Endodermal cell (in vitro differentiated cells): ENCODE measurements at regions not wholly inside any gene's neighbourhood (a gene's known extent, or its start where the extent isn't known, plus 50 kb on each side); places are given as distances from the start of the nearest gene placed in this dataset.

Source experiments
- DNase-seq: peaks from one replicate; pipeline ENCODE4 v3.0.0-alpha.2; 2017
- H3K27ac ChIP-seq: 2 replicates; pipeline ENCODE4 v1.5.1; 2013; ENCODE audit warnings: mild to moderate bottlenecking, low read depth, low read length, moderate library complexity
- H3K27me3 ChIP-seq: 2 replicates; pipeline ENCODE4 v1.6.1; 2013; ENCODE audit warnings: mild to moderate bottlenecking, low read length, moderate library complexity; ENCODE audit not compliant: insufficient read depth, control insufficient read depth, poor library complexity, severe bottlenecking
- H3K36me3 ChIP-seq: 2 replicates; pipeline ENCODE4 v1.7.0; 2013; ENCODE audit warnings: mild to moderate bottlenecking, low read length, moderate library complexity; ENCODE audit not compliant: control insufficient read depth, insufficient read depth
- H3K4me1 ChIP-seq: one replicate; pipeline ENCODE4 v1.7.0; 2013; ENCODE audit warnings: low read length; ENCODE audit not compliant: control insufficient read depth, insufficient read depth
- H3K4me3 ChIP-seq: 2 replicates; pipeline ENCODE4 v1.5.1; 2013; ENCODE audit warnings: mild to moderate bottlenecking, low read length, moderate library complexity
- H3K9ac ChIP-seq: 2 replicates; pipeline ENCODE4 v1.6.1; 2013; ENCODE audit warnings: mild to moderate bottlenecking, low read length, moderate library complexity; ENCODE audit not compliant: poor library complexity, severe bottlenecking; ENCODE audit errors: extremely low read depth
- H3K9me3 ChIP-seq: 2 replicates; pipeline ENCODE4 v1.6.1; 2013; ENCODE audit warnings: mild to moderate bottlenecking, low read length, moderate library complexity; ENCODE audit not compliant: control insufficient read depth
- H3K27ac Mint-ChIP-seq: 2 replicates; pipeline ENCODE4 v1.8.0; 2020; ENCODE audit warnings: mixed read lengths
- H3K27me3 Mint-ChIP-seq: 2 replicates; pipeline ENCODE4 v1.8.0; 2021; ENCODE audit warnings: mild to moderate bottlenecking, mixed read lengths; ENCODE audit not compliant: insufficient read depth
- H3K36me3 Mint-ChIP-seq: 2 replicates; pipeline ENCODE4 v1.8.0; 2020; ENCODE audit warnings: low read depth, mixed read lengths
- H3K4me1 Mint-ChIP-seq: 2 replicates; pipeline ENCODE4 v1.8.0; 2020; ENCODE audit warnings: mixed read lengths
- H3K4me3 Mint-ChIP-seq: 2 replicates; pipeline ENCODE4 v1.8.0; 2020; ENCODE audit warnings: mild to moderate bottlenecking, moderate library complexity, mixed read lengths
- H3K9me3 Mint-ChIP-seq: 2 replicates; pipeline ENCODE4 v1.8.0; 2020; ENCODE audit warnings: mild to moderate bottlenecking, mixed read lengths
- WGBS, 2 experiments: methylation state at CpG; one replicate each; pipeline versions ENCODE4 v1.1.5 to v1.1.7; 2013; ENCODE audit warnings: missing lambda C conversion rate in 2 of 2, mixed read lengths in 1 of 2; ENCODE audit not compliant: insufficient coverage in 1 of 2, insufficient read length in 1 of 2; 5-methylcytosine and 5-hydroxymethylcytosine counted together
- TF ChIP-seq, protein P1 (sequence below): fragments of 200-600 bp; sonication (generic); conservative IDR thresholded peaks from 2 replicates; pipeline ENCODE4 v1.5.0; 2021; ENCODE audit warnings: antibody characterized with exemption, mild to moderate bottlenecking

DNA sequence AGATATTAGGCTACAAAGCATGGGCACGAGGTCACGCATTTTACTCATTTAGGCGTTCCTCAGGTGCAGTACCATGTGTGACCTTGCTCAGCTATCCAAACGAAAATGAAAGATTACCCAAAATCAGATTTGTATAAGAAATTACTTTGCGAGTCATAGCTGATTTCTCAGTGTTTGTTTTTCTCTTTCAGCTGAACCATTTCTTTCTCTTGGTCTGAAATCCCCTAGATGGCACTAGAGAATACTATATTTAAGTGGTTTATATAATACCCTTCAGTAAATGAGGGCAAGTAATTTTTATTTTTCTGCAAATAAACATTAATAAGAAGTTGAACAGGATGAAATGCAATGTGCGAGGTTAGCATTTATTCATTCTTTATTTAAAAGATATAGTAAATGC, 496.6 kb downstream of the STIM2 start:
- H3K27ac Mint-ChIP-seq = no peak overlapping the region
- Histone ChIP-seq H3K4me1 (peaks cover 23% of the 10 kb centered on the region), H3K27ac (no peak overlapping the region), H3K9ac (no peak overlapping the region), H3K27me3 (no peaks in the 10 kb centered on the region), H3K9me3 (peaks cover 7% of the 10 kb centered on the region), H3K4me3 (no peak overlapping the region), H3K36me3 (no peaks in the 10 kb centered on the region)
- WGBS, 2 experiments = 69 to 85% methylated on average over 5 to 6 of the region's 6 CpGs
- peaks cover 43% of the 10 kb centered on the region for H3K4me1 Mint-ChIP-seq
- TF ChIP-seq, protein P1, sequence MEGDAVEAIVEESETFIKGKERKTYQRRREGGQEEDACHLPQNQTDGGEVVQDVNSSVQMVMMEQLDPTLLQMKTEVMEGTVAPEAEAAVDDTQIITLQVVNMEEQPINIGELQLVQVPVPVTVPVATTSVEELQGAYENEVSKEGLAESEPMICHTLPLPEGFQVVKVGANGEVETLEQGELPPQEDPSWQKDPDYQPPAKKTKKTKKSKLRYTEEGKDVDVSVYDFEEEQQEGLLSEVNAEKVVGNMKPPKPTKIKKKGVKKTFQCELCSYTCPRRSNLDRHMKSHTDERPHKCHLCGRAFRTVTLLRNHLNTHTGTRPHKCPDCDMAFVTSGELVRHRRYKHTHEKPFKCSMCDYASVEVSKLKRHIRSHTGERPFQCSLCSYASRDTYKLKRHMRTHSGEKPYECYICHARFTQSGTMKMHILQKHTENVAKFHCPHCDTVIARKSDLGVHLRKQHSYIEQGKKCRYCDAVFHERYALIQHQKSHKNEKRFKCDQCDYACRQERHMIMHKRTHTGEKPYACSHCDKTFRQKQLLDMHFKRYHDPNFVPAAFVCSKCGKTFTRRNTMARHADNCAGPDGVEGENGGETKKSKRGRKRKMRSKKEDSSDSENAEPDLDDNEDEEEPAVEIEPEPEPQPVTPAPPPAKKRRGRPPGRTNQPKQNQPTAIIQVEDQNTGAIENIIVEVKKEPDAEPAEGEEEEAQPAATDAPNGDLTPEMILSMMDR = peak; percentile 64
- H3K27me3 Mint-ChIP-seq = peaks cover 4% of the 10 kb centered on the region
- H3K36me3 Mint-ChIP-seq = no peaks in the 10 kb centered on the region
- DNase-seq = no peak
- H3K9me3 Mint-ChIP-seq = peaks cover 1% of the 10 kb centered on the region
- no peak overlapping the region for H3K4me3 Mint-ChIP-seq

DNA sequence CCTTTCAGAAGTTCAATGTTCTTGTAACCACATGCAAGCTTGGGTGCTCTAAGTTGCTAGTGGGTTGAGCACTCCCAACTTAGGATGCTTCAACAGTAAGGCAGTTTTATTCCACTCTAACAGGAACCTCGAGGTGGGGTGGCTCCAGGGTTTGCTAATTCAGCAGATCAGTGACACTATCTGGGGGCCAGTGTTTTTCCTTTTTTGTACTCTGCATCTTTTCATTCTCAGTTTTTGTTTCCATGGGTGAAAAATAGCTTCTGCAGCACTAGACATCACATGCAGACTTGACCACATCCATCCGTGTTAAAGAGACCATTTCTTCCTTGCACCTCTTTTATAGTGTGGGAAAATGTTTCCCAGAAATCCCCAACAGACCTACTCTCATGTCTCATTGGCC, 497.6 kb downstream of the STIM2 start:
- WGBS, 2 experiments = 94 to 100% methylated on average over 1 to 2 of the region's 2 CpGs
- Mint-ChIP-seq H3K27ac (no peak overlapping the region), H3K4me1 (peaks cover 43% of the 10 kb centered on the region)

DNA sequence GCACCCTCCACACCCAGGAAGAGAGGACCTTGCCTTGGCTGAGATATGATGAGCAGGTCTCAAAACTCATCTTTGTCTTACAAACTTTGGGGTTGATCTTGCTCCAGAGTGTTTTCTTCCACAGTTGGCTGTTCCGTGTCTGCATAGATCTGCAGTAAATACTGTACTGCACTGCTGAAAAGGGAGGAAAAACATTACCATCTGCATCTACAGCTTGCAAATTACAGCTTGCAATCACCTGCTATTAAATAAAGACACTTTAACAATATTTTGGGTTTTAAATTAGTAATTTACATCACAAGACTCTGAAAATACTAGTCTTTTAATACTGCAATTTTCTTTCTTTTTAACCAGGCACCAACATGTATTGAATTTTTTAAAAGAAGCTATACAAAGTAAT, 499.5 kb downstream of the STIM2 start:
- no peaks in the 10 kb centered on the region for H3K9me3 ChIP-seq
- Mint-ChIP-seq H3K4me1 (peaks cover 37% of the 10 kb centered on the region), H3K27ac (no peak overlapping the region), H3K36me3 (no peaks in the 10 kb centered on the region), H3K4me3 (no peak overlapping the region), H3K27me3 (no peaks in the 10 kb centered on the region), H3K9me3 (no peaks in the 10 kb centered on the region)
- no peaks in the 10 kb centered on the region for H3K27me3 ChIP-seq
- no peak overlapping the region for H3K4me3 ChIP-seq
- TF ChIP-seq, protein P1 = no peak
- 92 to 100% methylated on average over 1 of the region's 1 CpG for WGBS, 2 experiments
- peaks cover 20% of the 10 kb centered on the region for H3K4me1 ChIP-seq
- peak overlapping the region; percentile 89 for H3K27ac ChIP-seq
- no peaks in the 10 kb centered on the region for H3K36me3 ChIP-seq
- no peak for DNase-seq
- H3K9ac ChIP-seq = no peak overlapping the region

More for the DNA sequence above, 497.6 kb downstream of the STIM2 start:
- Histone ChIP-seq H3K4me3 (no peak overlapping the region), H3K36me3 (no peaks in the 10 kb centered on the region), H3K9me3 (peaks cover 7% of the 10 kb centered on the region), H3K4me1 (peaks cover 23% of the 10 kb centered on the region), H3K9ac (no peak overlapping the region), H3K27ac (no peak overlapping the region), H3K27me3 (no peaks in the 10 kb centered on the region)
- TF ChIP-seq, protein P1 = no peak
- H3K4me3 Mint-ChIP-seq = no peak overlapping the region
- H3K36me3 Mint-ChIP-seq = no peaks in the 10 kb centered on the region
- peaks cover 1% of the 10 kb centered on the region for H3K9me3 Mint-ChIP-seq
- H3K27me3 Mint-ChIP-seq = no peaks in the 10 kb centered on the region
- no peak for DNase-seq
